Suprapubic skin (tissue), 4 donors: ENCODE measurements at regions not wholly inside any gene's neighbourhood (a gene's known extent, or its start where the extent isn't known, plus 50 kb on each side); places are given as distances from the start of the nearest gene placed in this dataset.

ENCODE experiments used
- DNase-seq, 2 donors: peaks; one replicate each; pipeline ENCODE4 v3.0.0-alpha.2; 2019; ENCODE audit warnings: low spot score in 2 of 2
- H3K27ac ChIP-seq: fragments of 200-600 bp; sonication (generic); one replicate; pipeline ENCODE4 v1.5.1; 2019
- H3K27me3 ChIP-seq: fragments of 200-600 bp; sonication (generic); one replicate; pipeline ENCODE4 v1.5.1; 2019
- H3K36me3 ChIP-seq: fragments of 200-600 bp; sonication (generic); one replicate; pipeline ENCODE4 v1.5.1; 2019
- H3K4me1 ChIP-seq: fragments of 200-600 bp; sonication (generic); one replicate; pipeline ENCODE4 v1.5.1; 2019
- H3K4me3 ChIP-seq: fragments of 200-600 bp; sonication (generic); one replicate; pipeline ENCODE4 v1.5.1; 2019; ENCODE audit warnings: mild to moderate bottlenecking
- H3K9me3 ChIP-seq: fragments of 200-600 bp; sonication (generic); one replicate; pipeline ENCODE4 v1.5.1; 2019
- EP300 ChIP-seq: sonication (generic); formaldehyde crosslinking; IDR thresholded peaks from one replicate; pipeline ENCODE4 v1.6.1; 2017; ENCODE audit warnings: antibody characterized with exemption
- POLR2A ChIP-seq, 2 donors: fragments of 450-650 bp; IDR thresholded peaks; one replicate each; pipeline ENCODE4 v1.6.1; 2017; ENCODE audit warnings: antibody characterized with exemption in 2 of 2, mild to moderate bottlenecking in 2 of 2, moderate library complexity in 2 of 2
- POLR2AphosphoS5 ChIP-seq, 3 donors: sonication (generic); formaldehyde crosslinking; IDR thresholded peaks; one replicate each; pipeline ENCODE4 v1.6.1; 2017; ENCODE audit warnings: antibody characterized with exemption in 3 of 3
- WGBS: methylation state at CpG from one replicate; pipeline ENCODE4 v1.1.5; 2018; 5-methylcytosine and 5-hydroxymethylcytosine counted together
- TF ChIP-seq, protein P1 (sequence below), 2 donors: fragments of 200-600 bp in 1 of 2; fragments of 450-650 bp in 1 of 2; sonication (generic) in 1 of 2; IDR thresholded peaks; one replicate each; pipeline ENCODE4 v1.5.1; 2016 to 2019; ENCODE audit warnings: antibody characterized with exemption in 2 of 2, mild to moderate bottlenecking in 1 of 2, moderate library complexity in 1 of 2

GRCh38 chr4:19375931-19376330 is 875.8 kb upstream of the SLIT2 start:
- H3K4me1 ChIP-seq = no peaks in the 10 kb centered on the region
- no peaks in the 10 kb centered on the region for H3K27me3 ChIP-seq
- no peak overlapping the region for H3K4me3 ChIP-seq
- H3K27ac ChIP-seq = no peak overlapping the region
- H3K36me3 ChIP-seq = no peaks in the 10 kb centered on the region
- TF ChIP-seq POLR2A (IDR thresholded peaks at IDR 0.05) = no peak
- no peak for TF ChIP-seq EP300
- no peak for TF ChIP-seq POLR2AphosphoS5 (IDR thresholded peaks at IDR 0.05)
- TF ChIP-seq, protein P1, sequence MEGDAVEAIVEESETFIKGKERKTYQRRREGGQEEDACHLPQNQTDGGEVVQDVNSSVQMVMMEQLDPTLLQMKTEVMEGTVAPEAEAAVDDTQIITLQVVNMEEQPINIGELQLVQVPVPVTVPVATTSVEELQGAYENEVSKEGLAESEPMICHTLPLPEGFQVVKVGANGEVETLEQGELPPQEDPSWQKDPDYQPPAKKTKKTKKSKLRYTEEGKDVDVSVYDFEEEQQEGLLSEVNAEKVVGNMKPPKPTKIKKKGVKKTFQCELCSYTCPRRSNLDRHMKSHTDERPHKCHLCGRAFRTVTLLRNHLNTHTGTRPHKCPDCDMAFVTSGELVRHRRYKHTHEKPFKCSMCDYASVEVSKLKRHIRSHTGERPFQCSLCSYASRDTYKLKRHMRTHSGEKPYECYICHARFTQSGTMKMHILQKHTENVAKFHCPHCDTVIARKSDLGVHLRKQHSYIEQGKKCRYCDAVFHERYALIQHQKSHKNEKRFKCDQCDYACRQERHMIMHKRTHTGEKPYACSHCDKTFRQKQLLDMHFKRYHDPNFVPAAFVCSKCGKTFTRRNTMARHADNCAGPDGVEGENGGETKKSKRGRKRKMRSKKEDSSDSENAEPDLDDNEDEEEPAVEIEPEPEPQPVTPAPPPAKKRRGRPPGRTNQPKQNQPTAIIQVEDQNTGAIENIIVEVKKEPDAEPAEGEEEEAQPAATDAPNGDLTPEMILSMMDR (IDR thresholded peaks at IDR 0.05) = no peak
- 71% methylated on average over 2 of the region's 2 CpGs for WGBS
- no peaks in the 10 kb centered on the region for H3K9me3 ChIP-seq
- DNase-seq = no peak

- no peak for DNase-seq
- H3K27me3 ChIP-seq = no peaks in the 10 kb centered on the region
- H3K9me3 ChIP-seq = no peaks in the 10 kb centered on the region
- H3K4me3 ChIP-seq = no peak overlapping the region
- H3K27ac ChIP-seq = no peak overlapping the region
- TF ChIP-seq, protein P1 (IDR thresholded peaks at IDR 0.05) = no peak
- no peak for TF ChIP-seq POLR2AphosphoS5 (IDR thresholded peaks at IDR 0.05)
- TF ChIP-seq EP300 = no peak
- no peak for TF ChIP-seq POLR2A (IDR thresholded peaks at IDR 0.05)
- H3K36me3 ChIP-seq = no peaks in the 10 kb centered on the region
- no peaks in the 10 kb centered on the region for H3K4me1 ChIP-seq
- 43% methylated on average over 4 of the region's 4 CpGs for WGBS
Observed at GRCh38 chr4:19375136-19375804, 876.4 kb upstream of the SLIT2 start.

- WGBS = 100% methylated on average over 2 of the region's 2 CpGs
- Histone ChIP-seq H3K36me3 (no peaks in the 10 kb centered on the region), H3K9me3 (no peaks in the 10 kb centered on the region), H3K27me3 (no peaks in the 10 kb centered on the region), H3K4me3 (no peak overlapping the region), H3K27ac (no peak overlapping the region), H3K4me1 (no peaks in the 10 kb centered on the region)
- no peak for DNase-seq
- TF ChIP-seq POLR2A (IDR thresholded peaks at IDR 0.05) (no peak), EP300 (no peak), POLR2AphosphoS5 (IDR thresholded peaks at IDR 0.05) (no peak)
- TF ChIP-seq, protein P1 (IDR thresholded peaks at IDR 0.05) = no peak
Observed at GRCh38 chr4:19372390-19372789, 879.3 kb upstream of the SLIT2 start.

GRCh38 chr4:19368800-19369199 is 882.9 kb upstream of the SLIT2 start:
- no peak for TF ChIP-seq EP300
- TF ChIP-seq POLR2AphosphoS5 (IDR thresholded peaks at IDR 0.05) = no peak
- no peak for TF ChIP-seq POLR2A (IDR thresholded peaks at IDR 0.05)
- TF ChIP-seq, protein P1 (IDR thresholded peaks at IDR 0.05) = no peak

GRCh38 chr4:19366916-19367315 is 884.8 kb upstream of the SLIT2 start:
- H3K9me3 ChIP-seq = no peaks in the 10 kb centered on the region
- no peak overlapping the region for H3K27ac ChIP-seq
- no peaks in the 10 kb centered on the region for H3K27me3 ChIP-seq
- no peak for DNase-seq
- TF ChIP-seq, protein P1 (IDR thresholded peaks at IDR 0.05) = no peak
- TF ChIP-seq POLR2AphosphoS5 (IDR thresholded peaks at IDR 0.05) (no peak), POLR2A (IDR thresholded peaks at IDR 0.05) (no peak), EP300 (no peak)
- H3K4me3 ChIP-seq = no peak overlapping the region
- no peaks in the 10 kb centered on the region for H3K4me1 ChIP-seq
- 56% methylated on average over 2 of the region's 2 CpGs for WGBS
- H3K36me3 ChIP-seq = no peaks in the 10 kb centered on the region

More at GRCh38 chr4:19368800-19369199, 882.9 kb upstream of the SLIT2 start:
- no peak overlapping the region for H3K4me3 ChIP-seq
- DNase-seq = no peak
- no peak overlapping the region for H3K27ac ChIP-seq
- H3K4me1 ChIP-seq = no peaks in the 10 kb centered on the region
- H3K9me3 ChIP-seq = no peaks in the 10 kb centered on the region
- H3K27me3 ChIP-seq = no peaks in the 10 kb centered on the region
- no peaks in the 10 kb centered on the region for H3K36me3 ChIP-seq
- 84% methylated on average over 3 of the region's 3 CpGs for WGBS
